ENCODE measurements at regions not wholly inside any gene's neighbourhood (a gene's known extent, or its start where the extent isn't known, plus 50 kb on each side); places are given as distances from the start of the nearest gene placed in this dataset.

DNA sequence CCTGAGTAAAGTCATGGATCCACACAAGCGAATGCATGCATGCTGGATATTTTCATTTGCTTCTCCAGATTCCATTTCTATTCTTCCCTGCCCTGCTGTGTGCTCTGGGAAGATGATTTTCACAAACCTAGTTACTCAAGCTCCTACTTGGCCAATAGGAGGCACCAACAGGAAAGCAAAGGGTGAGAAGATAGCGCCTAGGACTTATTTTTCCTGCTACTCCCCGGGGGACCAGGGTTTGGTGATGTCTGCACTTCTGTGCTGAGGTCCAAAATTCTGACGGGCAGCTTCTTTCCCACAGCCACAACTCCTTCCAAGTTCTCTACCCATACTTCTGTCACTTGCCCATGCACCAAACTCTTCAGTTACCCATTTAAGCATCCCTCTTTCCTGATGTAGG lies 509.3 kb upstream of the TENM4 start:
- H4K5ac ChIP-seq (ENCODE audit: low read depth, low read length): no peak overlapping the region
- no peak overlapping the region for H2AK9ac ChIP-seq (replicated peaks; ENCODE audit: low read depth, low read length, poor library complexity)
- intact Hi-C loops (cut with micrococcal nuclease): no loop called here
- no peaks in the 10 kb centered on the region for H3K79me1 ChIP-seq (ENCODE audit: low read depth in 1 of 2, low read length in 2 of 2)
- H4K20me1 ChIP-seq (ENCODE audit: insufficient read depth, low read length): no peaks in the 10 kb centered on the region
- no peak overlapping the region for H3K4me3 ChIP-seq (ENCODE audit: insufficient read depth, low read depth, low read length)
- H3K4me1 ChIP-seq (ENCODE audit: control insufficient read depth, insufficient read depth, low read length): no peaks in the 10 kb centered on the region
- no peak overlapping the region for H4K91ac ChIP-seq (ENCODE audit: insufficient read depth, low read depth, low read length)
- no CpG with 5 or more reads among the region's 4 CpGs for WGBS, 2 experiments (ENCODE audit: extremely low coverage in 2 of 2, insufficient read length in 1 of 2)
- no peak overlapping the region for H2BK120ac ChIP-seq (ENCODE audit: low read depth, low read length)
- H3K14ac ChIP-seq (replicated peaks; ENCODE audit: low read depth, low read length): no peak overlapping the region
- H2BK15ac ChIP-seq (ENCODE audit: low read depth, low read length): no peak overlapping the region
- TF ChIP-seq, protein P1, sequence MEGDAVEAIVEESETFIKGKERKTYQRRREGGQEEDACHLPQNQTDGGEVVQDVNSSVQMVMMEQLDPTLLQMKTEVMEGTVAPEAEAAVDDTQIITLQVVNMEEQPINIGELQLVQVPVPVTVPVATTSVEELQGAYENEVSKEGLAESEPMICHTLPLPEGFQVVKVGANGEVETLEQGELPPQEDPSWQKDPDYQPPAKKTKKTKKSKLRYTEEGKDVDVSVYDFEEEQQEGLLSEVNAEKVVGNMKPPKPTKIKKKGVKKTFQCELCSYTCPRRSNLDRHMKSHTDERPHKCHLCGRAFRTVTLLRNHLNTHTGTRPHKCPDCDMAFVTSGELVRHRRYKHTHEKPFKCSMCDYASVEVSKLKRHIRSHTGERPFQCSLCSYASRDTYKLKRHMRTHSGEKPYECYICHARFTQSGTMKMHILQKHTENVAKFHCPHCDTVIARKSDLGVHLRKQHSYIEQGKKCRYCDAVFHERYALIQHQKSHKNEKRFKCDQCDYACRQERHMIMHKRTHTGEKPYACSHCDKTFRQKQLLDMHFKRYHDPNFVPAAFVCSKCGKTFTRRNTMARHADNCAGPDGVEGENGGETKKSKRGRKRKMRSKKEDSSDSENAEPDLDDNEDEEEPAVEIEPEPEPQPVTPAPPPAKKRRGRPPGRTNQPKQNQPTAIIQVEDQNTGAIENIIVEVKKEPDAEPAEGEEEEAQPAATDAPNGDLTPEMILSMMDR (conservative IDR thresholded peaks at IDR 0.05; ENCODE audit: low read depth, low read length): no peak
- TF ChIP-seq MAFK (IDR thresholded peaks at IDR 0.05; ENCODE audit: low read depth, low read length) (no peak), CEBPB (IDR thresholded peaks at IDR 0.05; ENCODE audit: low read depth, low read length) (no peak), BHLHE40 (IDR thresholded peaks at IDR 0.05; ENCODE audit: low read depth, low read length) (no peak), SMC3 (IDR thresholded peaks at IDR 0.05; ENCODE audit: low read depth, low read length) (no peak), MXI1 (IDR thresholded peaks at IDR 0.05; ENCODE audit: borderline replicate concordance, low read depth, low read length) (no peak)
- TF ChIP-seq, protein P2, sequence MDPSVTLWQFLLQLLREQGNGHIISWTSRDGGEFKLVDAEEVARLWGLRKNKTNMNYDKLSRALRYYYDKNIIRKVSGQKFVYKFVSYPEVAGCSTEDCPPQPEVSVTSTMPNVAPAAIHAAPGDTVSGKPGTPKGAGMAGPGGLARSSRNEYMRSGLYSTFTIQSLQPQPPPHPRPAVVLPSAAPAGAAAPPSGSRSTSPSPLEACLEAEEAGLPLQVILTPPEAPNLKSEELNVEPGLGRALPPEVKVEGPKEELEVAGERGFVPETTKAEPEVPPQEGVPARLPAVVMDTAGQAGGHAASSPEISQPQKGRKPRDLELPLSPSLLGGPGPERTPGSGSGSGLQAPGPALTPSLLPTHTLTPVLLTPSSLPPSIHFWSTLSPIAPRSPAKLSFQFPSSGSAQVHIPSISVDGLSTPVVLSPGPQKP (IDR thresholded peaks at IDR 0.05; ENCODE audit: borderline replicate concordance, low read depth, low read length): no peak
- TF ChIP-seq, protein P3, sequence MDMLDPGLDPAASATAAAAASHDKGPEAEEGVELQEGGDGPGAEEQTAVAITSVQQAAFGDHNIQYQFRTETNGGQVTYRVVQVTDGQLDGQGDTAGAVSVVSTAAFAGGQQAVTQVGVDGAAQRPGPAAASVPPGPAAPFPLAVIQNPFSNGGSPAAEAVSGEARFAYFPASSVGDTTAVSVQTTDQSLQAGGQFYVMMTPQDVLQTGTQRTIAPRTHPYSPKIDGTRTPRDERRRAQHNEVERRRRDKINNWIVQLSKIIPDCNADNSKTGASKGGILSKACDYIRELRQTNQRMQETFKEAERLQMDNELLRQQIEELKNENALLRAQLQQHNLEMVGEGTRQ (IDR thresholded peaks at IDR 0.05; ENCODE audit: low read depth, low read length): no peak
- peaks cover 7% of the 10 kb centered on the region for H3K27me3 ChIP-seq (ENCODE audit: control insufficient read depth, insufficient read depth, low read length)
- H3K4ac ChIP-seq (ENCODE audit: low read depth, low read length): no peak overlapping the region
- no peak for ATAC-seq (ENCODE audit: low read depth)
- H3K27ac ChIP-seq (ENCODE audit: insufficient read depth, low read length): no peak overlapping the region
- no peak overlapping the region for H3K4me2 ChIP-seq (ENCODE audit: low read depth, low read length)
- no peak overlapping the region for H3K9ac ChIP-seq (ENCODE audit: low read depth, low read length)
- CTCF ChIA-PET: no interaction called here
- no peak overlapping the region for H2BK5ac ChIP-seq (ENCODE audit: low read depth, low read length, poor library complexity, severe bottlenecking)
- in situ Hi-C loops (cut with MboI; ENCODE audit: low sequenced_read_pairs): no loop called here
- no peak for DNase-seq
- H3K18ac ChIP-seq (ENCODE audit: low read depth, low read length): no peak overlapping the region
- no peaks in the 10 kb centered on the region for H3K9me3 ChIP-seq (ENCODE audit: control insufficient read depth, insufficient read depth, low read length)
- BruUV-seq (replicated peaks): no TSS peak
- H3K36me3 ChIP-seq (ENCODE audit: control insufficient read depth, insufficient read depth, low read length): no peaks in the 10 kb centered on the region
- POLR2A ChIA-PET (ENCODE audit: unreplicated experiment): no interaction called here
- no peak overlapping the region for H4K8ac ChIP-seq (ENCODE audit: low read depth in 2 of 2, low read length in 2 of 2)
- H2BK20ac ChIP-seq (ENCODE audit: low read depth, low read length): no peak overlapping the region
- H3K23ac ChIP-seq (ENCODE audit: low read depth, low read length): no peak overlapping the region
- no peak overlapping the region for H3K56ac ChIP-seq (ENCODE audit: extremely low read depth, insufficient read depth, low read length)
- no peak overlapping the region for H2AFZ ChIP-seq (replicated peaks; ENCODE audit: low read length, poor library complexity)
- no peaks in the 10 kb centered on the region for H3K9me1 ChIP-seq (ENCODE audit: insufficient read depth, low read length)
- no peak overlapping the region for H2AK5ac ChIP-seq (ENCODE audit: low read depth, low read length)
- dilution Hi-C loops (cut with HindIII; ENCODE audit: low sequenced_read_pairs, unreplicated experiment): no loop called here
